Calu3 (cell line): ENCODE measurements at regions not wholly inside any gene's neighbourhood (a gene's known extent, or its start where the extent isn't known, plus 50 kb on each side); places are given as distances from the start of the nearest gene placed in this dataset.
A peak's percentile ranks its signal among the peaks of the same experiment; 100 is the strongest.

Experiments used
- BruUV-seq: library from RNA; stranded (reverse); fragments of 400-500 nt; replicated peaks from 2 replicates; lab custom pipeline; 2021; lab: Mats Ljungman, UMichigan
- CTCF ChIA-PET: fragments of 300-600 bp; sonication (Branson Sonifier 250); formaldehyde crosslinking; loops from one replicate; lab custom pipeline; 2022; ENCODE audit warnings: antibody characterized with exemption; lab: Charles Lee
- DNase-seq: peaks from one replicate; pipeline ENCODE4 v3.0.0; 2022
- H3K27ac Mint-ChIP-seq: one replicate; pipeline ENCODE4 v1.8.0; 2022; ENCODE audit warnings: mixed read lengths; ENCODE audit not compliant: unreplicated experiment
- H3K27me3 Mint-ChIP-seq: one replicate; pipeline ENCODE4 v1.8.0; 2022; ENCODE audit warnings: mixed read lengths; ENCODE audit not compliant: unreplicated experiment
- H3K36me3 Mint-ChIP-seq: one replicate; pipeline ENCODE4 v1.8.0; 2022; ENCODE audit warnings: mild to moderate bottlenecking, moderate library complexity, mixed read lengths; ENCODE audit not compliant: insufficient read depth, unreplicated experiment
- H3K4me1 Mint-ChIP-seq: one replicate; pipeline ENCODE4 v1.8.0; 2022; ENCODE audit warnings: mild to moderate bottlenecking, low read depth, mixed read lengths; ENCODE audit not compliant: unreplicated experiment
- H3K4me3 Mint-ChIP-seq: one replicate; pipeline ENCODE4 v1.8.0; 2022; ENCODE audit warnings: mild to moderate bottlenecking, low read depth, moderate library complexity, mixed read lengths; ENCODE audit not compliant: unreplicated experiment
- H3K9me3 Mint-ChIP-seq: one replicate; pipeline ENCODE4 v1.8.0; 2022; ENCODE audit warnings: low read depth, mixed read lengths; ENCODE audit not compliant: unreplicated experiment
- intact Hi-C: fragments of 100-400 bp; cut with micrococcal nuclease; formaldehyde crosslinking; loops from one replicate; pipeline ENCODE4 v1.10.0; 2022; ENCODE audit not compliant: unreplicated experiment
- TF ChIP-seq, protein P1 (sequence below): fragments of 200-600 bp; IDR thresholded peaks from one replicate; pipeline ENCODE4 v1.8.0; 2022; ENCODE audit warnings: antibody characterized with exemption; ENCODE audit not compliant: unreplicated experiment

DNA sequence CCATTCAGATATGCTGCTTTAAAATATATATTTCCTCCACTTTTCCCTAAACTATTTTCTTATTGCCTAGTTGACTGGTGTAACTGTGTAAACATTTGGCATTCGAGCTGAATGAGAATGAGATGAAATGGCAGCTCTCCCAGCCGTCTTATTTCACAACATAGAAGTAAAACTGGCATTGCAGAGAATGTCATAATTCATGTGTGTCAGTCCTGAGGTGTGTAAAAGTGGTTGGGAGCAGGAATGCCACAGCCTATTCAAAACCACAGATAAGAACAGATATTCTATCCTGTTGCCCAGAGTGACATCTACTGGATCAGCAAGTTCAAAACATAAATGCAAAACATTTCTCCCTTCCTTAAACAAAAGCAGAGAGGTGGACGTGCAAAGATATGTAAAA is 565.5 kb upstream of the CHAC2 start:
- peak; percentile 56 for DNase-seq
- Mint-ChIP-seq H3K27me3 (no peaks in the 10 kb centered on the region), H3K27ac (peak overlapping the region; percentile 54), H3K9me3 (peaks cover 2% of the 10 kb centered on the region), H3K36me3 (no peaks in the 10 kb centered on the region), H3K4me1 (peaks cover 9% of the 10 kb centered on the region), H3K4me3 (no peak overlapping the region)
- intact Hi-C loops = loop anchor here (1.0 to 5.0 kb wide), 5 partner anchors 100 to 392 kb away; no protein-coding TSS in a partner anchor
- CTCF ChIA-PET = interaction anchor here (0.6 to 1.6 kb wide), 5 partner anchors 12 to 968 kb away, joined by 3 to 20 read pairs (median 3); no protein-coding TSS in a partner anchor
- BruUV-seq = no TSS peak
- TF ChIP-seq, protein P1, sequence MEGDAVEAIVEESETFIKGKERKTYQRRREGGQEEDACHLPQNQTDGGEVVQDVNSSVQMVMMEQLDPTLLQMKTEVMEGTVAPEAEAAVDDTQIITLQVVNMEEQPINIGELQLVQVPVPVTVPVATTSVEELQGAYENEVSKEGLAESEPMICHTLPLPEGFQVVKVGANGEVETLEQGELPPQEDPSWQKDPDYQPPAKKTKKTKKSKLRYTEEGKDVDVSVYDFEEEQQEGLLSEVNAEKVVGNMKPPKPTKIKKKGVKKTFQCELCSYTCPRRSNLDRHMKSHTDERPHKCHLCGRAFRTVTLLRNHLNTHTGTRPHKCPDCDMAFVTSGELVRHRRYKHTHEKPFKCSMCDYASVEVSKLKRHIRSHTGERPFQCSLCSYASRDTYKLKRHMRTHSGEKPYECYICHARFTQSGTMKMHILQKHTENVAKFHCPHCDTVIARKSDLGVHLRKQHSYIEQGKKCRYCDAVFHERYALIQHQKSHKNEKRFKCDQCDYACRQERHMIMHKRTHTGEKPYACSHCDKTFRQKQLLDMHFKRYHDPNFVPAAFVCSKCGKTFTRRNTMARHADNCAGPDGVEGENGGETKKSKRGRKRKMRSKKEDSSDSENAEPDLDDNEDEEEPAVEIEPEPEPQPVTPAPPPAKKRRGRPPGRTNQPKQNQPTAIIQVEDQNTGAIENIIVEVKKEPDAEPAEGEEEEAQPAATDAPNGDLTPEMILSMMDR = no peak

DNA sequence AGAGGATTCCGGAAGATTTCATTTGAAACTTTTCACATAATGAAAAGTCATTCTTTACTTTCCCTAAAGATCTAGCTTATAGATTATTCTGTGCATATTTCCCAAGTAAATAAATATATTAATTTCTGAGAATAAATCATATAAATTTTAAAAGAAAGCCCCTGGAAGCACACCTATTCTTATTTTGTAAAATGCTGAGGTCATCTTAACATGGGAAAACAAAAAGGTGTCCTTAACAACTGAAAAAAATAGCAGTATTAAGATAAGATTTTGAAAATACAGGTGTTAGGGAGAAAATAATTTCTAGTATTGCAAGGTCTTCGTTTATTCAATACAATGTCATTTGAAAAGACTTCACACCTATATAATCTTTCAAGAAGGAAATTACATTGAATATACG is 567.5 kb upstream of the CHAC2 start:
- no peaks in the 10 kb centered on the region for H3K36me3 Mint-ChIP-seq
- TF ChIP-seq, protein P1 = no peak
- no peaks in the 10 kb centered on the region for H3K27me3 Mint-ChIP-seq
- H3K27ac Mint-ChIP-seq = no peak overlapping the region
- CTCF ChIA-PET = interaction anchor here (0.5 kb wide), 1 partner anchor 444 kb away, joined by 4 read pairs; no protein-coding TSS in a partner anchor
- DNase-seq = no peak
- intact Hi-C loops = loop anchor here (5.0 kb wide), 2 partner anchors 98 to 268 kb away; no protein-coding TSS in a partner anchor
- peaks cover 9% of the 10 kb centered on the region for H3K4me1 Mint-ChIP-seq
- H3K4me3 Mint-ChIP-seq = no peak overlapping the region
- no TSS peak for BruUV-seq
- peaks cover 2% of the 10 kb centered on the region for H3K9me3 Mint-ChIP-seq

GRCh38 chr2:53188851-53189510 is 578.6 kb upstream of the CHAC2 start:
- DNase-seq = no peak
- intact Hi-C loops = no loop called here
- Mint-ChIP-seq H3K27me3 (no peaks in the 10 kb centered on the region), H3K4me1 (no peaks in the 10 kb centered on the region), H3K4me3 (no peak overlapping the region), H3K27ac (no peak overlapping the region), H3K9me3 (no peaks in the 10 kb centered on the region), H3K36me3 (no peaks in the 10 kb centered on the region)
- TF ChIP-seq, protein P1 = no peak
- CTCF ChIA-PET = interaction anchor here (1.3 kb wide), 1 partner anchor 13 kb away, joined by 3 read pairs; no protein-coding TSS in a partner anchor
- no TSS peak for BruUV-seq

DNA sequence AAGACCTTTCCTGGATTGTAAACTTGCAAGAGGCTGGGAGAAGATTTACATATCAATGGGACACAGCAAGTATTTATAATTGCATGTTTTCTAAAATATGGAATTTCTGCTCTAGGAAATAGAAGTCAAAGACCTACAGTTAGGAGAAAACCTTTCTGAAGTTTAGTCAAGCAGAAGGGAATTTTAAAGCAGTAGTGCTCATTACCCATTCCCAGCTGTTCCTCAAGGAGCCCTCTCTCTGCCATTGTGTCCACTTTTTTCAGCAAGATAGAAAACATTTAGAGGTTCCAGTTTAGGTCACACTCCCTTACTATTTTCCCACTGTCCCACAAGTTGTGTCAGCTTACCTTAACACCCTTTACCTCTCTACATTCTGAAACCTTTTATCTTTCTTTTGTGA is 584.0 kb upstream of the CHAC2 start:
- Mint-ChIP-seq H3K4me3 (no peak overlapping the region), H3K27ac (no peak overlapping the region), H3K4me1 (peaks cover 23% of the 10 kb centered on the region), H3K9me3 (no peaks in the 10 kb centered on the region), H3K27me3 (no peaks in the 10 kb centered on the region), H3K36me3 (no peaks in the 10 kb centered on the region)
- BruUV-seq = no TSS peak
- intact Hi-C loops = loop anchor here (5.0 kb wide), 2 partner anchors 86 to 166 kb away; no protein-coding TSS in a partner anchor
- DNase-seq = no peak
- TF ChIP-seq, protein P1 = no peak
- CTCF ChIA-PET = no interaction called here
